ENCODE measurements at regions not wholly inside any gene's neighbourhood (a gene's known extent, or its start where the extent isn't known, plus 50 kb on each side); places are given as distances from the start of the nearest gene placed in this dataset.

DNA sequence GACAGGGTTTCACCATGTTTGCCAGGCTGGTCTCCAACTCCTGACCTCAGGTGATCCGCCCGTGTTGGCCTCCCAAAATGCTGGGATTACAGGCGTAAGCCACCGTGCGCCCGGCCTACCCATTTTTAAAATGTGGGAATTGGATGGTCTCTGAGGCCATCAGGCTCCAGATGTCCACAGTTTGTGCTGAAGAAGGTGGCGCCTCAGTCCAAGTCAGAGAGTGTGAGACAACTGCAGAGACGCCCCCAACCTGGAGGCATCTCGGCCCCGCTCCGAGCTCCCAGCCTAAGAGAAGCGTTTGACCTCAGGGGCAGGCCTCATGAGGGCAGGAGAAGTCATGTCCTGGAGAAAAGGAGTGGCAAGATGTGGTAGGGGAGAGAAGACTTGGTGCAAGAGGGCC lies 146.5 kb downstream of the MRM1 start:
- H2BK12ac ChIP-seq (ENCODE audit: low read depth, low read length), result no peak overlapping the region
- H3K4me1 ChIP-seq (replicated peaks in 1 of 4; ENCODE audit: control insufficient read depth in 3 of 4, insufficient read depth in 4 of 4, low read length in 3 of 4), result peaks cover 0 to 2% (median 0%) of the 10 kb centered on the region in 4 experiments; a peak in 1 of 7 replicates
- H4K20me1 ChIP-seq (replicated peaks in 1 of 2; ENCODE audit: control insufficient read depth in 1 of 2, insufficient read depth in 2 of 2, low read length in 2 of 2), result no peaks in the 10 kb centered on the region
- H3K9ac ChIP-seq (replicated peaks in 1 of 4; ENCODE audit: extremely low read depth in 1 of 4, low read depth in 3 of 4, low read length in 3 of 4), result no peak overlapping the region
- H3K79me2 ChIP-seq (ENCODE audit: control insufficient read depth in 1 of 2, insufficient read depth in 2 of 2, low read length in 2 of 2), result no peaks in the 10 kb centered on the region
- H4K5ac ChIP-seq (ENCODE audit: insufficient read length, low read depth, low read length), result no peak overlapping the region
- H2BK15ac ChIP-seq (ENCODE audit: low read length), result no peak overlapping the region
- H2BK120ac ChIP-seq (replicated peaks; ENCODE audit: low read depth, low read length), result no peak overlapping the region
- H3K18ac ChIP-seq (ENCODE audit: extremely low read depth, low read length), result no peak overlapping the region
- no peaks in the 10 kb centered on the region for H3K36me3 ChIP-seq (ENCODE audit: control insufficient read depth in 2 of 4, insufficient read depth in 4 of 4, low read length in 3 of 4)
- no peak overlapping the region for H2BK20ac ChIP-seq (ENCODE audit: low read length)
- H2AFZ ChIP-seq (ENCODE audit: low read length), result no peak overlapping the region
- no peak overlapping the region for H3K23ac ChIP-seq (ENCODE audit: insufficient read length)
- no peak overlapping the region for H3K14ac ChIP-seq (ENCODE audit: insufficient read length)
- DNase-seq (ENCODE audit: low read depth in 1 of 2, low spot score in 2 of 2) (no peak), FAIRE-seq (no peak)
- H2AK5ac ChIP-seq (ENCODE audit: low read depth, low read length), result no peak overlapping the region
- no peak overlapping the region; the same call in 1 of the 2 replicates for H4K8ac ChIP-seq (ENCODE audit: extremely low read depth, insufficient read depth, low read length)
- H3K4ac ChIP-seq (replicated peaks; ENCODE audit: insufficient read length, low read depth, low read length), result no peak overlapping the region
- H3K79me1 ChIP-seq (ENCODE audit: low read depth, low read length), result no peaks in the 10 kb centered on the region
- no peaks in the 10 kb centered on the region for H3K9me3 ChIP-seq (ENCODE audit: insufficient read depth in 2 of 2, low read depth in 1 of 2, low read length in 1 of 2)
- ChIA-PET POLR2A (ENCODE audit: partially characterized antibody) (interaction anchor here (1.1 kb wide), 2 partner anchors 25 to 144 kb away, joined by 3 to 4 read pairs; no protein-coding TSS in a partner anchor), CTCF (ENCODE audit: partially characterized antibody) (interaction anchor here (0.7 to 1.5 kb wide), 5 partner anchors 8 to 320 kb away, joined by 3 to 6 read pairs (median 3); no protein-coding TSS in a partner anchor)
- no peak overlapping the region for H3K4me3 ChIP-seq (ENCODE audit: extremely low read depth in 1 of 4, insufficient read depth in 2 of 4, low read depth in 3 of 4, low read length in 4 of 4)
- WGBS, 2 experiments (ENCODE audit: extremely low coverage in 1 of 2, insufficient coverage in 1 of 2, insufficient read length in 1 of 2, insufficient replicate concordance in 2 of 2, low coverage in 1 of 2, low lambda C conversion rate in 2 of 2, missing lambda C conversion rate in 1 of 2), result 93% methylated on average over 12 of the region's 12 CpGs; no CpG with 5 or more reads in 1 of the 2 experiments
- H3K23me2 ChIP-seq (ENCODE audit: low read depth, low read length), result no peaks in the 10 kb centered on the region
- H3K27me3 ChIP-seq (replicated peaks in 1 of 4; ENCODE audit: control insufficient read depth in 3 of 4, extremely low read depth in 1 of 4, insufficient read depth in 3 of 4, low read length in 3 of 4), result no peaks in the 10 kb centered on the region; a peak in 1 of 7 replicates
- no peak overlapping the region for H3K56ac ChIP-seq (replicated peaks; ENCODE audit: insufficient read length, low read depth, low read length)
- H3K4me2 ChIP-seq (ENCODE audit: insufficient read depth in 1 of 2, low read depth in 2 of 2, low read length in 2 of 2), result no peak overlapping the region
- H3K27ac ChIP-seq (ENCODE audit: low read depth, low read length), result no peak overlapping the region
- no peak overlapping the region for H4K91ac ChIP-seq (replicated peaks; ENCODE audit: insufficient read length, low read length)
- no peak overlapping the region for H2BK5ac ChIP-seq (ENCODE audit: low read depth, low read length)
- TF ChIP-seq CBX8 (IDR thresholded peaks at IDR 0.05; ENCODE audit: borderline replicate concordance, low read depth, low read length), result no peak
- no peak for TF ChIP-seq GTF2F1 (IDR thresholded peaks at IDR 0.05; ENCODE audit: borderline replicate concordance, low read depth, low read length)
- no peak for TF ChIP-seq POLR2A (IDR thresholded peaks at IDR 0.05; ENCODE audit: control extremely low read depth in 1 of 2, low read depth in 2 of 2, low read length in 2 of 2)
- TF ChIP-seq SP2 (IDR thresholded peaks at IDR 0.05; ENCODE audit: low read length), result no peak
- no peak for TF ChIP-seq RFX5 (IDR thresholded peaks at IDR 0.05; ENCODE audit: borderline replicate concordance, low read depth, low read length)
- TF ChIP-seq SIRT6 (IDR thresholded peaks at IDR 0.05; ENCODE audit: low read length), result no peak
- no peak for TF ChIP-seq MAFK (IDR thresholded peaks at IDR 0.05; ENCODE audit: low read depth, low read length)
- no peak for TF ChIP-seq TEAD4 (IDR thresholded peaks at IDR 0.05; ENCODE audit: low read depth, low read length)
- TF ChIP-seq TCF12 (IDR thresholded peaks at IDR 0.05; ENCODE audit: low read depth, low read length), result no peak
- TF ChIP-seq BRCA1 (IDR thresholded peaks at IDR 0.05; ENCODE audit: low read depth, low read length), result no peak
- no peak for TF ChIP-seq SP4 (IDR thresholded peaks at IDR 0.05; ENCODE audit: low read length)
- TF ChIP-seq, protein P1, sequence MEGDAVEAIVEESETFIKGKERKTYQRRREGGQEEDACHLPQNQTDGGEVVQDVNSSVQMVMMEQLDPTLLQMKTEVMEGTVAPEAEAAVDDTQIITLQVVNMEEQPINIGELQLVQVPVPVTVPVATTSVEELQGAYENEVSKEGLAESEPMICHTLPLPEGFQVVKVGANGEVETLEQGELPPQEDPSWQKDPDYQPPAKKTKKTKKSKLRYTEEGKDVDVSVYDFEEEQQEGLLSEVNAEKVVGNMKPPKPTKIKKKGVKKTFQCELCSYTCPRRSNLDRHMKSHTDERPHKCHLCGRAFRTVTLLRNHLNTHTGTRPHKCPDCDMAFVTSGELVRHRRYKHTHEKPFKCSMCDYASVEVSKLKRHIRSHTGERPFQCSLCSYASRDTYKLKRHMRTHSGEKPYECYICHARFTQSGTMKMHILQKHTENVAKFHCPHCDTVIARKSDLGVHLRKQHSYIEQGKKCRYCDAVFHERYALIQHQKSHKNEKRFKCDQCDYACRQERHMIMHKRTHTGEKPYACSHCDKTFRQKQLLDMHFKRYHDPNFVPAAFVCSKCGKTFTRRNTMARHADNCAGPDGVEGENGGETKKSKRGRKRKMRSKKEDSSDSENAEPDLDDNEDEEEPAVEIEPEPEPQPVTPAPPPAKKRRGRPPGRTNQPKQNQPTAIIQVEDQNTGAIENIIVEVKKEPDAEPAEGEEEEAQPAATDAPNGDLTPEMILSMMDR (IDR thresholded peaks at IDR 0.05; ENCODE audit: control extremely low read depth in 1 of 3, insufficient read depth in 1 of 3, low read depth in 1 of 3, low read length in 3 of 3), result no peak
- no peak for TF ChIP-seq SAP30 (IDR thresholded peaks at IDR 0.05; ENCODE audit: insufficient read depth, insufficient replicate concordance, low read length)
- no peak for TF ChIP-seq YY1 (IDR thresholded peaks at IDR 0.05; ENCODE audit: low read depth, low read length)
